ENCODE measurements at regions not wholly inside any gene's neighbourhood (a gene's known extent, or its start where the extent isn't known, plus 50 kb on each side); places are given as distances from the start of the nearest gene placed in this dataset.

GRCh38 chr17:12429116-12429515 is 236.6 kb upstream of the MYOCD start:
- no peaks in the 10 kb centered on the region for H3K9me1 ChIP-seq (ENCODE audit: control insufficient read depth, extremely low read depth, insufficient read depth, low read length)
- no peaks in the 10 kb centered on the region for H4K20me1 ChIP-seq (ENCODE audit: control insufficient read depth, extremely low read depth, insufficient read depth, low read length)
- DNase-seq (ENCODE audit: low read depth, low spot score) (no peak), FAIRE-seq (no peak)
- peaks cover 3% of the 10 kb centered on the region for H3K9me3 ChIP-seq (ENCODE audit: control insufficient read depth, low read depth, low read length)
- dilution Hi-C loops (cut with MboI; ENCODE audit: extremely low pct_ligation_motif_present, low sequenced_read_pairs): no loop called here
- TF ChIP-seq EZH2 (IDR thresholded peaks at IDR 0.05; ENCODE audit: low read length) (no peak), CTCF (optimal IDR thresholded peaks at IDR 0.05 in 1 of 3, IDR thresholded peaks at IDR 0.05 in 1 of 3, conservative IDR thresholded peaks at IDR 0.05 in 1 of 3; ENCODE audit: extremely low read depth in 1 of 3, insufficient read depth in 2 of 3, low read length in 3 of 3) (no peak)
- no peak overlapping the region for H2AFZ ChIP-seq (ENCODE audit: control insufficient read depth, low read length)
- H3K4me2 ChIP-seq (ENCODE audit: control insufficient read depth, extremely low read depth, insufficient read depth, low read depth, low read length): no peak overlapping the region
- no peak overlapping the region for H3K27ac ChIP-seq (ENCODE audit: control insufficient read depth, insufficient read depth, low read length)
- H3K9ac ChIP-seq (ENCODE audit: control insufficient read depth, extremely low read depth, insufficient read depth, low read length): no peak overlapping the region
- no peaks in the 10 kb centered on the region for H3K79me2 ChIP-seq (ENCODE audit: control insufficient read depth, insufficient read depth, low read length)
- H3K36me3 ChIP-seq (ENCODE audit: control insufficient read depth in 2 of 2, extremely low read depth in 1 of 2, insufficient read depth in 2 of 2, low read length in 2 of 2): no peaks in the 10 kb centered on the region
- H3K4me3 ChIP-seq (ENCODE audit: control insufficient read depth in 2 of 3, extremely low read depth in 1 of 3, insufficient read depth in 2 of 3, low read depth in 1 of 3, low read length in 3 of 3): no peak overlapping the region
- H3K27me3 ChIP-seq (ENCODE audit: control insufficient read depth, extremely low read depth, insufficient read depth, low read length): no peaks in the 10 kb centered on the region
- no peaks in the 10 kb centered on the region for H3K4me1 ChIP-seq (ENCODE audit: control insufficient read depth, extremely low read depth, insufficient read depth, low read length)

GRCh38 chr17:12431188-12431587 is 234.5 kb upstream of the MYOCD start:
- Histone ChIP-seq H4K20me1 (ENCODE audit: control insufficient read depth, extremely low read depth, insufficient read depth, low read length) (no peaks in the 10 kb centered on the region), H3K36me3 (ENCODE audit: control insufficient read depth in 2 of 2, extremely low read depth in 1 of 2, insufficient read depth in 2 of 2, low read length in 2 of 2) (no peaks in the 10 kb centered on the region), H3K27me3 (ENCODE audit: control insufficient read depth, extremely low read depth, insufficient read depth, low read length) (no peaks in the 10 kb centered on the region), H3K9me3 (ENCODE audit: control insufficient read depth, low read depth, low read length) (peaks cover 3% of the 10 kb centered on the region), H3K4me3 (ENCODE audit: control insufficient read depth in 2 of 3, extremely low read depth in 1 of 3, insufficient read depth in 2 of 3, low read depth in 1 of 3, low read length in 3 of 3) (no peak overlapping the region), H3K9ac (ENCODE audit: control insufficient read depth, extremely low read depth, insufficient read depth, low read length) (no peak overlapping the region), H3K9me1 (ENCODE audit: control insufficient read depth, extremely low read depth, insufficient read depth, low read length) (no peaks in the 10 kb centered on the region), H3K79me2 (ENCODE audit: control insufficient read depth, insufficient read depth, low read length) (no peaks in the 10 kb centered on the region), H2AFZ (ENCODE audit: control insufficient read depth, low read length) (no peak overlapping the region), H3K4me2 (ENCODE audit: control insufficient read depth, extremely low read depth, insufficient read depth, low read depth, low read length) (no peak overlapping the region), H3K27ac (ENCODE audit: control insufficient read depth, insufficient read depth, low read length) (no peak overlapping the region), H3K4me1 (ENCODE audit: control insufficient read depth, extremely low read depth, insufficient read depth, low read length) (no peaks in the 10 kb centered on the region)
- dilution Hi-C loops (cut with MboI; ENCODE audit: extremely low pct_ligation_motif_present, low sequenced_read_pairs): no loop called here
- no peak for FAIRE-seq
- no peak for TF ChIP-seq EZH2 (IDR thresholded peaks at IDR 0.05; ENCODE audit: low read length)
- no peak for DNase-seq (ENCODE audit: low read depth, low spot score)

GRCh38 chr17:12438212-12438611 is 227.5 kb upstream of the MYOCD start:
- TF ChIP-seq EZH2 (IDR thresholded peaks at IDR 0.05; ENCODE audit: low read length) (no peak), CTCF (optimal IDR thresholded peaks at IDR 0.05 in 1 of 3, IDR thresholded peaks at IDR 0.05 in 1 of 3, conservative IDR thresholded peaks at IDR 0.05 in 1 of 3; ENCODE audit: extremely low read depth in 1 of 3, insufficient read depth in 2 of 3, low read length in 3 of 3) (no peak)
- FAIRE-seq: no peak

More at GRCh38 chr17:12438212-12438611, 227.5 kb upstream of the MYOCD start:
- Histone ChIP-seq H3K36me3 (ENCODE audit: control insufficient read depth in 2 of 2, extremely low read depth in 1 of 2, insufficient read depth in 2 of 2, low read length in 2 of 2) (no peaks in the 10 kb centered on the region), H3K79me2 (ENCODE audit: control insufficient read depth, insufficient read depth, low read length) (no peaks in the 10 kb centered on the region), H3K9ac (ENCODE audit: control insufficient read depth, extremely low read depth, insufficient read depth, low read length) (no peak overlapping the region), H2AFZ (ENCODE audit: control insufficient read depth, low read length) (no peak overlapping the region), H3K4me3 (ENCODE audit: control insufficient read depth in 2 of 3, extremely low read depth in 1 of 3, insufficient read depth in 2 of 3, low read depth in 1 of 3, low read length in 3 of 3) (no peak overlapping the region), H4K20me1 (ENCODE audit: control insufficient read depth, extremely low read depth, insufficient read depth, low read length) (no peaks in the 10 kb centered on the region), H3K27me3 (ENCODE audit: control insufficient read depth, extremely low read depth, insufficient read depth, low read length) (no peaks in the 10 kb centered on the region), H3K9me1 (ENCODE audit: control insufficient read depth, extremely low read depth, insufficient read depth, low read length) (no peaks in the 10 kb centered on the region), H3K4me1 (ENCODE audit: control insufficient read depth, extremely low read depth, insufficient read depth, low read length) (no peaks in the 10 kb centered on the region), H3K27ac (ENCODE audit: control insufficient read depth, insufficient read depth, low read length) (no peak overlapping the region), H3K4me2 (ENCODE audit: control insufficient read depth, extremely low read depth, insufficient read depth, low read depth, low read length) (no peak overlapping the region), H3K9me3 (ENCODE audit: control insufficient read depth, low read depth, low read length) (no peaks in the 10 kb centered on the region)
- dilution Hi-C loops (cut with MboI; ENCODE audit: extremely low pct_ligation_motif_present, low sequenced_read_pairs): no loop called here
- no peak for DNase-seq (ENCODE audit: low read depth, low spot score)
